ENCODE measurements at regions not wholly inside any gene's neighbourhood (a gene's known extent, or its start where the extent isn't known, plus 50 kb on each side); places are given as distances from the start of the nearest gene placed in this dataset.

- no peak for TF ChIP-seq POLR2A (IDR thresholded peaks at IDR 0.05)
- TF ChIP-seq CTCF (IDR thresholded peaks at IDR 0.05), result no peak
Observed at GRCh38 chr9:124101969-124102345, 90.4 kb downstream of the LHX2 start.
